Endothelial cell of umbilical vein (primary cell): ENCODE measurements at regions not wholly inside any gene's neighbourhood (a gene's known extent, or its start where the extent isn't known, plus 50 kb on each side); places are given as distances from the start of the nearest gene placed in this dataset.

Source experiments
- BruUV-seq: library from RNA; stranded (reverse); fragments of 400-500 nt; replicated peaks from 2 replicates; lab custom pipeline; 2021; lab: Mats Ljungman, UMichigan
- CTCF ChIA-PET: fragments of 300-600, 350-600 bp; sonication (Branson Sonifier 250); formaldehyde crosslinking; loops from one replicate; lab custom pipeline; 2021; ENCODE audit warnings: antibody characterized with exemption, inconsistent platforms; lab: Charles Lee
- POLR2A ChIA-PET: fragments of 300-600, 350-600 bp; sonication (Branson Sonifier 250); formaldehyde crosslinking; loops from one replicate; lab custom pipeline; 2021; ENCODE audit warnings: antibody characterized with exemption, inconsistent platforms; lab: Charles Lee
- DNase-seq: peaks from one replicate; pipeline ENCODE4 v3.0.0-alpha.2; 2011; ENCODE audit warnings: low read depth, low spot score
- FAIRE-seq: peaks from 2 replicates; lab custom pipeline; 2011; peaks lifted over from hg19 to GRCh38; lab: Jason Lieb, UNC
- H2AFZ ChIP-seq: 2 replicates; pipeline ENCODE4 v1.6.0; 2012; ENCODE audit warnings: low read depth, low read length, control low read depth, inconsistent platforms
- H3K27ac ChIP-seq: 2 replicates; pipeline ENCODE4 v1.5.1; 2011; ENCODE audit warnings: low read depth, mild to moderate bottlenecking, control low read depth, low read length, moderate library complexity; ENCODE audit not compliant: insufficient read depth
- H3K27me3 ChIP-seq, 2 experiments: 2 replicates each; pipeline versions ENCODE4 v1.6.0 to v1.6.1; 2011; ENCODE audit warnings: low read length in 2 of 2, mixed read lengths in 1 of 2; ENCODE audit not compliant: control insufficient read depth in 2 of 2, insufficient read depth in 2 of 2
- H3K36me3 ChIP-seq, 2 experiments: 2 replicates in 1 of 2; 3 replicates in 1 of 2; pipeline ENCODE4 v1.5.1; 2011; ENCODE audit warnings: low read length in 2 of 2, mild to moderate bottlenecking in 1 of 2, moderate library complexity in 1 of 2; ENCODE audit not compliant: control insufficient read depth in 2 of 2, insufficient read depth in 2 of 2; ENCODE audit errors: extremely low read depth in 1 of 2
- H3K4me1 ChIP-seq: 3 replicates; pipeline ENCODE4 v1.5.1; 2011; ENCODE audit warnings: mild to moderate bottlenecking, low read length; ENCODE audit not compliant: control insufficient read depth, insufficient read depth; ENCODE audit errors: extremely low read depth
- H3K4me2 ChIP-seq: 2 replicates; pipeline ENCODE4 v1.6.1; 2011; ENCODE audit warnings: low read length, control low read depth, mixed read lengths; ENCODE audit not compliant: insufficient read depth
- H3K4me3 ChIP-seq, 3 experiments: fragments of 200-600 bp in 1 of 3; sonication (generic), shearing (Covaris generic) in 1 of 3; replicated peaks in 1 of 3; 2 replicates each; pipeline ENCODE4 v1.5.1; 2011 to 2016; ENCODE audit warnings: control low read depth in 3 of 3, low read length in 3 of 3, mild to moderate bottlenecking in 2 of 3, inconsistent platforms in 1 of 3, low read depth in 1 of 3, moderate library complexity in 1 of 3; ENCODE audit not compliant: insufficient read depth in 1 of 3
- H3K79me2 ChIP-seq: 2 replicates; pipeline ENCODE4 v1.6.0; 2012; ENCODE audit warnings: low read length, inconsistent platforms; ENCODE audit not compliant: control insufficient read depth, insufficient read depth
- H3K9ac ChIP-seq: replicated peaks from 2 replicates; pipeline ENCODE3; 2011; ENCODE audit warnings: low read length, control low read depth; ENCODE audit not compliant: insufficient read depth; ENCODE audit errors: extremely low read depth
- H3K9me1 ChIP-seq: replicated peaks from 3 replicates; pipeline ENCODE4 v1.6.0; 2011; ENCODE audit warnings: mild to moderate bottlenecking, low read length; ENCODE audit not compliant: control insufficient read depth, insufficient read depth; ENCODE audit errors: extremely low read depth
- H3K9me3 ChIP-seq: replicated peaks from 2 replicates; pipeline ENCODE4 v1.5.1; 2012; ENCODE audit warnings: low read length, inconsistent platforms; ENCODE audit not compliant: control insufficient read depth, insufficient read depth
- H4K20me1 ChIP-seq: replicated peaks from 2 replicates; pipeline ENCODE3; 2011; ENCODE audit warnings: mild to moderate bottlenecking, low read length; ENCODE audit not compliant: control insufficient read depth, insufficient read depth; ENCODE audit errors: extremely low read depth
- CTCF ChIP-seq, 2 donors: IDR thresholded peaks; 1 replicate in 1 of 2; 2 replicates in 1 of 2; pipeline ENCODE4 v1.5.1; 2011; ENCODE audit warnings: low read length in 2 of 2, mild to moderate bottlenecking in 2 of 2, moderate library complexity in 2 of 2, control low read depth in 1 of 2, inconsistent platforms in 1 of 2, low read depth in 1 of 2; ENCODE audit not compliant: insufficient read depth in 1 of 2; ENCODE audit errors: extremely low read depth in 1 of 2
- EZH2 ChIP-seq: IDR thresholded peaks from 2 replicates; pipeline ENCODE4 v1.6.1; 2012; ENCODE audit warnings: borderline replicate concordance, low read depth, mild to moderate bottlenecking, moderate library complexity, low read length, inconsistent platforms; ENCODE audit not compliant: severe bottlenecking
- FOS ChIP-seq: IDR thresholded peaks from 2 replicates; pipeline ENCODE4 v1.6.1; 2011; ENCODE audit warnings: mild to moderate bottlenecking, low read length, moderate library complexity, borderline replicate concordance; ENCODE audit not compliant: insufficient read depth
- GATA2 ChIP-seq: IDR thresholded peaks from 2 replicates; pipeline ENCODE4 v1.7.0; 2011; ENCODE audit warnings: low read depth, mild to moderate bottlenecking, moderate library complexity, mixed read lengths, low read length; ENCODE audit not compliant: insufficient read length, insufficient read depth
- JUN ChIP-seq: IDR thresholded peaks from 2 replicates; pipeline ENCODE4 v1.6.1; 2011; ENCODE audit warnings: borderline replicate concordance, low read depth; ENCODE audit not compliant: insufficient read length, insufficient read depth
- MYC ChIP-seq: IDR thresholded peaks from one replicate; pipeline ENCODE4 v1.6.1; 2011; ENCODE audit warnings: mild to moderate bottlenecking, low read depth, low read length
- POLR2A ChIP-seq: IDR thresholded peaks from 2 replicates; pipeline ENCODE4 v1.6.1; 2012; ENCODE audit warnings: low read depth, mild to moderate bottlenecking, control low read depth, low read length
- POLR2AphosphoS5 ChIP-seq: IDR thresholded peaks from 2 replicates; pipeline ENCODE4 v1.6.1; 2012; ENCODE audit warnings: low read depth, mild to moderate bottlenecking, control low read depth, low read length, moderate library complexity; ENCODE audit not compliant: insufficient read depth
- dilution Hi-C: fragments of 300-500 bp; cut with MboI; formaldehyde crosslinking; loops from one replicate; pipeline ENCODE4 v1.15.0; 2019; ENCODE audit warnings: low sequenced_read_pairs; ENCODE audit not compliant: extremely low pct_ligation_motif_present
- intact Hi-C: fragments of 100-400 bp; cut with micrococcal nuclease; formaldehyde crosslinking; loops from one replicate; pipeline ENCODE4 v1.10.0; 2022
- TF ChIP-seq, protein P1 (sequence below): IDR thresholded peaks from 2 replicates; pipeline ENCODE4 v1.6.1; 2011; ENCODE audit not compliant: insufficient read depth, insufficient read length

- FAIRE-seq (no peak), DNase-seq (no peak)
- no peak overlapping the region for H2AFZ ChIP-seq
- H3K27me3 ChIP-seq, result peaks cover 1 to 8% of the 10 kb centered on the region in 2 experiments
- no peak overlapping the region for H3K4me2 ChIP-seq
- POLR2A ChIA-PET, result no interaction called here
- dilution Hi-C loops (no loop called here), intact Hi-C loops (no loop called here)
- CTCF ChIA-PET, result no interaction called here
- H3K4me1 ChIP-seq, result no peaks in the 10 kb centered on the region
- no TSS peak for BruUV-seq
- H3K4me3 ChIP-seq, result no peak overlapping the region
- no peak overlapping the region for H3K9ac ChIP-seq
- no peak overlapping the region for H3K27ac ChIP-seq
- H3K79me2 ChIP-seq, result no peaks in the 10 kb centered on the region
- TF ChIP-seq, protein P1, sequence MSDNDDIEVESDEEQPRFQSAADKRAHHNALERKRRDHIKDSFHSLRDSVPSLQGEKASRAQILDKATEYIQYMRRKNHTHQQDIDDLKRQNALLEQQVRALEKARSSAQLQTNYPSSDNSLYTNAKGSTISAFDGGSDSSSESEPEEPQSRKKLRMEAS, result no peak
- TF ChIP-seq MYC, result no peak
- no peaks in the 10 kb centered on the region for H3K9me3 ChIP-seq
- H3K36me3 ChIP-seq, result no peaks in the 10 kb centered on the region
- no peaks in the 10 kb centered on the region for H4K20me1 ChIP-seq
- H3K9me1 ChIP-seq, result no peaks in the 10 kb centered on the region
These were observed 54.2 kb upstream of the PTPRS start for GRCh38 chr19:5394551-5395505.

- TF ChIP-seq POLR2AphosphoS5 (no peak), GATA2 (no peak), POLR2A (no peak), JUN (no peak), CTCF (IDR thresholded peaks at IDR 0.05; ENCODE audit: extremely low read depth in 1 of 2, insufficient read depth in 1 of 2, low read depth in 1 of 2, low read length in 2 of 2) (no peak), FOS (no peak), MYC (no peak), EZH2 (no peak)
- TF ChIP-seq, protein P1, result no peak
- dilution Hi-C loops, result no loop called here
- intact Hi-C loops, result no loop called here
- Histone ChIP-seq H3K4me1 (no peaks in the 10 kb centered on the region), H3K9me1 (no peaks in the 10 kb centered on the region), H3K79me2 (no peaks in the 10 kb centered on the region), H4K20me1 (no peaks in the 10 kb centered on the region), H3K27ac (no peak overlapping the region), H3K36me3 (no peaks in the 10 kb centered on the region), H3K27me3 (peaks cover 1 to 8% of the 10 kb centered on the region in 2 experiments), H3K9ac (no peak overlapping the region), H3K9me3 (no peaks in the 10 kb centered on the region), H3K4me2 (no peak overlapping the region), H2AFZ (no peak overlapping the region), H3K4me3 (no peak overlapping the region)
- ChIA-PET CTCF (interaction anchor here (1.0 kb wide), 1 partner anchor 347 kb away, joined by 3 read pairs; no protein-coding TSS in a partner anchor), POLR2A (no interaction called here)
- no peak for FAIRE-seq
- BruUV-seq, result no TSS peak
- DNase-seq, result no peak
These were observed 54.9 kb upstream of the PTPRS start for GRCh38 chr19:5395556-5395955.
